ENCODE measurements at regions not wholly inside any gene's neighbourhood (a gene's known extent, or its start where the extent isn't known, plus 50 kb on each side); places are given as distances from the start of the nearest gene placed in this dataset.

DNA sequence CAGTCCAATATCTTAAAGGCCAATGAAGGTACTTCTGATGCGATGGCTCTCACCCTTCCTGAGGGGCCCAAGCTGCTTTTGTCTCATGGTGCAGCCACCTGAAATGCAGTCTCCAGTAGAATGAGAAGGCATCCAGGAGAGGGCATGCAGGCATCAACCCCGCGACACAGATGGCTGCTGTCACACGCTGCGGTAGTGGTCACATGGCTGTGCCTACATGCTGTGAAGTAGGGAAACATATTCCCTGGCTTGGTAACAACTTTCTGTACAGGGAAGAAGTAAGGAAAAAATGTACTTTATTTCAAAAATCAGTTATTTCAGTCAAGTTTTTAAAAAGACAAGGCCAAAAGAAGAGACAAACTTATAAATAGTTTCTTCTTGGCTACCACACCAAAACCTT lies 139.9 kb downstream of the TRIML1 start:
- Histone ChIP-seq H3K9me3 (ENCODE audit: control insufficient read depth, insufficient read depth, low read length) (peaks cover 18% of the 10 kb centered on the region), H3K4me3 (ENCODE audit: low read depth, low read length) (no peak overlapping the region), H3K27ac (ENCODE audit: low read depth, low read length) (no peak overlapping the region), H3K27me3 (ENCODE audit: control insufficient read depth, insufficient read depth, low read length) (no peaks in the 10 kb centered on the region)
- no peak for DNase-seq (ENCODE audit: low read depth, low spot score)
- TF ChIP-seq, protein P1, sequence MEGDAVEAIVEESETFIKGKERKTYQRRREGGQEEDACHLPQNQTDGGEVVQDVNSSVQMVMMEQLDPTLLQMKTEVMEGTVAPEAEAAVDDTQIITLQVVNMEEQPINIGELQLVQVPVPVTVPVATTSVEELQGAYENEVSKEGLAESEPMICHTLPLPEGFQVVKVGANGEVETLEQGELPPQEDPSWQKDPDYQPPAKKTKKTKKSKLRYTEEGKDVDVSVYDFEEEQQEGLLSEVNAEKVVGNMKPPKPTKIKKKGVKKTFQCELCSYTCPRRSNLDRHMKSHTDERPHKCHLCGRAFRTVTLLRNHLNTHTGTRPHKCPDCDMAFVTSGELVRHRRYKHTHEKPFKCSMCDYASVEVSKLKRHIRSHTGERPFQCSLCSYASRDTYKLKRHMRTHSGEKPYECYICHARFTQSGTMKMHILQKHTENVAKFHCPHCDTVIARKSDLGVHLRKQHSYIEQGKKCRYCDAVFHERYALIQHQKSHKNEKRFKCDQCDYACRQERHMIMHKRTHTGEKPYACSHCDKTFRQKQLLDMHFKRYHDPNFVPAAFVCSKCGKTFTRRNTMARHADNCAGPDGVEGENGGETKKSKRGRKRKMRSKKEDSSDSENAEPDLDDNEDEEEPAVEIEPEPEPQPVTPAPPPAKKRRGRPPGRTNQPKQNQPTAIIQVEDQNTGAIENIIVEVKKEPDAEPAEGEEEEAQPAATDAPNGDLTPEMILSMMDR (IDR thresholded peaks at IDR 0.05; ENCODE audit: low read depth, low read length) = no peak
- ChIA-PET POLR2A (no interaction called here), CTCF (no interaction called here)

- POLR2A ChIA-PET = no interaction called here
- Histone ChIP-seq H3K9me3 (ENCODE audit: control insufficient read depth, insufficient read depth, low read length) (peaks cover 19% of the 10 kb centered on the region), H3K27ac (ENCODE audit: low read depth, low read length) (no peak overlapping the region), H3K4me3 (ENCODE audit: low read depth, low read length) (no peak overlapping the region), H3K27me3 (ENCODE audit: control insufficient read depth, insufficient read depth, low read length) (no peaks in the 10 kb centered on the region)
- DNase-seq (ENCODE audit: low read depth, low spot score) = no peak
- CTCF ChIA-PET = no interaction called here
- TF ChIP-seq, protein P1 (IDR thresholded peaks at IDR 0.05; ENCODE audit: low read depth, low read length) = no peak
These were observed 143.4 kb downstream of the TRIML1 start for GRCh38 chr4:188282471-188283232.

- Histone ChIP-seq H3K27me3 (ENCODE audit: control insufficient read depth, insufficient read depth, low read length) (no peaks in the 10 kb centered on the region), H3K27ac (ENCODE audit: low read depth, low read length) (no peak overlapping the region), H3K9me3 (ENCODE audit: control insufficient read depth, insufficient read depth, low read length) (peaks cover 19% of the 10 kb centered on the region), H3K4me3 (ENCODE audit: low read depth, low read length) (no peak overlapping the region)
- TF ChIP-seq, protein P1 (IDR thresholded peaks at IDR 0.05; ENCODE audit: low read depth, low read length) = no peak
- POLR2A ChIA-PET = no interaction called here
- no peak for DNase-seq (ENCODE audit: low read depth, low spot score)
- CTCF ChIA-PET = no interaction called here
These were observed 148.1 kb downstream of the TRIML1 start for GRCh38 chr4:188287169-188287894.

DNA sequence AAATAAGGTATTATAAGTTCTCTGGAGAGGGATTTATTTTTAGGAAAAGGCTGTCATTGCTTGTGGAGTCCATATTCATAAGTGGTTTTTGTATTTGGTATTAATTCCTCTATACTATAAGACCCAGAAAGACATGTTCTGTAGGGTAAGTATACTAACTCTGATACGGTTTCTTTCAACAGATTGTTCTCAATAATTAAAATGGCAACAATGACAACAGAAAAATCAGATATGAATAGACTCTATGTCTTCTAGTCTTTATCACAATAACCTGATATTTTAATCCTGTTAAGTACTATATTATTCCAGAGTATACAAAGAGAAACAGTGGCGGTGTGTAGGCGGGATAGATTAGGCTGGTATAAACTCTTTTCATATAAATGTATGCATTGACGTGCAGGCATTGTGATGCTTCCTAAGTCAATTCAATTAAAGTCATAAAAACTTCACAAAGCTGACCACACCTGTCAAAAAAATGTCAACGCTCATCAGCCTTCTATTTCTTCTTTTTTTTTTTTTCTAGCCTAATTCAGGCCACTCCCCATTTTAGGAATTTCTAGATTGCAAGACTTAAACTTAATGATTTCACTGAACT lies 150.4 kb downstream of the TRIML1 start:
- Histone ChIP-seq H3K27me3 (ENCODE audit: control insufficient read depth, insufficient read depth, low read length) (no peaks in the 10 kb centered on the region), H3K4me3 (ENCODE audit: low read depth, low read length) (no peak overlapping the region), H3K27ac (ENCODE audit: low read depth, low read length) (no peak overlapping the region), H3K9me3 (ENCODE audit: control insufficient read depth, insufficient read depth, low read length) (peaks cover 7% of the 10 kb centered on the region)
- POLR2A ChIA-PET = no interaction called here
- no peak for DNase-seq (ENCODE audit: low read depth, low spot score)
- CTCF ChIA-PET = no interaction called here
- TF ChIP-seq, protein P1 (IDR thresholded peaks at IDR 0.05; ENCODE audit: low read depth, low read length) = no peak

GRCh38 chr4:188295899-188296298 lies 156.7 kb downstream of the TRIML1 start:
- Histone ChIP-seq H3K9me3 (ENCODE audit: control insufficient read depth, insufficient read depth, low read length) (peaks cover 7% of the 10 kb centered on the region), H3K27me3 (ENCODE audit: control insufficient read depth, insufficient read depth, low read length) (no peaks in the 10 kb centered on the region), H3K27ac (ENCODE audit: low read depth, low read length) (no peak overlapping the region), H3K4me3 (ENCODE audit: low read depth, low read length) (no peak overlapping the region)
- DNase-seq (ENCODE audit: low read depth, low spot score) = no peak
- TF ChIP-seq, protein P1 (IDR thresholded peaks at IDR 0.05; ENCODE audit: low read depth, low read length) = no peak
- ChIA-PET POLR2A (no interaction called here), CTCF (no interaction called here)

All from AG04450 (cell line).